Colonic mucosa (tissue), 4 donors: ENCODE measurements at regions not wholly inside any gene's neighbourhood (a gene's known extent, or its start where the extent isn't known, plus 50 kb on each side); places are given as distances from the start of the nearest gene placed in this dataset.

ENCODE experiments used
- DNase-seq: peaks from one replicate; pipeline ENCODE4 v3.0.0-alpha.2; 2020
- H3K27ac ChIP-seq: fragments of 200-600 bp; one replicate; pipeline ENCODE4 v1.8.0; 2021
- H3K27me3 ChIP-seq: fragments of 200-600 bp; one replicate; pipeline ENCODE4 v1.8.0; 2021
- H3K36me3 ChIP-seq: fragments of 200-600 bp; one replicate; pipeline ENCODE4 v1.8.0; 2021
- H3K4me1 ChIP-seq: fragments of 200-600 bp; one replicate; pipeline ENCODE4 v1.8.0; 2021; ENCODE audit warnings: mild to moderate bottlenecking
- H3K4me3 ChIP-seq: fragments of 200-600 bp; one replicate; pipeline ENCODE4 v1.8.0; 2021
- H3K9ac ChIP-seq, 2 donors: one replicate each; pipeline ENCODE4 v1.7.0; 2013; ENCODE audit warnings: control low read depth in 2 of 2, low read depth in 2 of 2, low read length in 2 of 2
- H3K9me3 ChIP-seq: fragments of 200-600 bp; one replicate; pipeline ENCODE4 v1.8.0; 2021
- intact Hi-C: fragments of 100-400 bp; cut with DNase I; formaldehyde crosslinking; loops from one replicate; pipeline ENCODE4 v1.14.1; 2022
- TF ChIP-seq, protein P1 (sequence below): fragments of 200-600 bp; IDR thresholded peaks from one replicate; pipeline ENCODE4 v1.8.0; 2022; ENCODE audit warnings: antibody characterized with exemption, mild to moderate bottlenecking
- donor health status: healthy.
- donor health status: DM: no; HTN: no; CAD: no.
- donor health status: DM: no; HTN: no; CAD: no.

DNA sequence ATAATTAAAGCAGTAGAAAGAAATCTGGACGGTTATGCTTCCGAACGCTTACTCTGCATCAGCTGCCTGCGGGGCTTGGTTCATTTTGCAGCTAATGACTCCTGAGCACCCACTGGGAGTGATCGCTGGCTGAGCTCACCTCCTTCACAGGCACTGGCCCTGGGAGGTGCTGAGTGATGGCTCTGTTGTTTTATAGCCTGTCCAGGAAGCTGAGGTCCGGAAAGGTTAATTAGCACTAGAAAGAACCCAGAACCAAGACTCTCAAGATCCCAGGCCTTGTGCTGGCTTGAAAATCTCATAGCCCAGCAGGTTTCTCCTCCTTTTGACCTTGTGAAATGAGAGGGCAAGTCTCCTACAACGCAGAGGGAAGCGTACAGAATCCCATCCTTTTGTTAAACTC lies 226.2 kb downstream of the AJAP1 start:
- no peak for DNase-seq
- Histone ChIP-seq H3K4me3 (no peak overlapping the region), H3K9ac (no peak overlapping the region), H3K27ac (no peak overlapping the region), H3K36me3 (no peaks in the 10 kb centered on the region), H3K9me3 (no peaks in the 10 kb centered on the region), H3K27me3 (no peaks in the 10 kb centered on the region), H3K4me1 (no peaks in the 10 kb centered on the region)
- TF ChIP-seq, protein P1, sequence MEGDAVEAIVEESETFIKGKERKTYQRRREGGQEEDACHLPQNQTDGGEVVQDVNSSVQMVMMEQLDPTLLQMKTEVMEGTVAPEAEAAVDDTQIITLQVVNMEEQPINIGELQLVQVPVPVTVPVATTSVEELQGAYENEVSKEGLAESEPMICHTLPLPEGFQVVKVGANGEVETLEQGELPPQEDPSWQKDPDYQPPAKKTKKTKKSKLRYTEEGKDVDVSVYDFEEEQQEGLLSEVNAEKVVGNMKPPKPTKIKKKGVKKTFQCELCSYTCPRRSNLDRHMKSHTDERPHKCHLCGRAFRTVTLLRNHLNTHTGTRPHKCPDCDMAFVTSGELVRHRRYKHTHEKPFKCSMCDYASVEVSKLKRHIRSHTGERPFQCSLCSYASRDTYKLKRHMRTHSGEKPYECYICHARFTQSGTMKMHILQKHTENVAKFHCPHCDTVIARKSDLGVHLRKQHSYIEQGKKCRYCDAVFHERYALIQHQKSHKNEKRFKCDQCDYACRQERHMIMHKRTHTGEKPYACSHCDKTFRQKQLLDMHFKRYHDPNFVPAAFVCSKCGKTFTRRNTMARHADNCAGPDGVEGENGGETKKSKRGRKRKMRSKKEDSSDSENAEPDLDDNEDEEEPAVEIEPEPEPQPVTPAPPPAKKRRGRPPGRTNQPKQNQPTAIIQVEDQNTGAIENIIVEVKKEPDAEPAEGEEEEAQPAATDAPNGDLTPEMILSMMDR: no peak
- intact Hi-C loops: no loop called here

DNA sequence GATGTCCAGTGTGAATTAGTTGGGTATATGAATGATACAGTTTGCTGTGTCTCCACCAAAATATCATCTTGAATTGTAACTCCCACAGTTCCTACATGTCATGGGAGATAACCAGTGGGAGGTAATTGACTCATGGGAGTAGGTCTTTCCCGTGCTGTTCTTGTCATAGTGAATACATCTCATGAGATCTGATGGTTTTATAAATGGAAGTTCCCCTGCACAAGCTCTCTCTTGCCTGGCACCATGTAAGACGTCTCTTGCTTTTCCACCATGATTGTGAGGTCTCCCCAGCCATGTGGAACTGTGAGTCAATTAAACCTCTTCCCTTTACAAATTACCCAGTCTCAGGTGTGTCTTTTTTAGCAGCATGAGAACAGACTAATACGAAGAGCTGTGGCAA lies 223.0 kb downstream of the AJAP1 start:
- no peaks in the 10 kb centered on the region for H3K9me3 ChIP-seq
- H3K4me1 ChIP-seq: no peaks in the 10 kb centered on the region
- TF ChIP-seq, protein P1: no peak
- H3K4me3 ChIP-seq: no peak overlapping the region
- intact Hi-C loops: no loop called here
- no peak for DNase-seq
- no peaks in the 10 kb centered on the region for H3K36me3 ChIP-seq
- no peaks in the 10 kb centered on the region for H3K27me3 ChIP-seq
- no peak overlapping the region for H3K27ac ChIP-seq
- no peak overlapping the region for H3K9ac ChIP-seq

DNA sequence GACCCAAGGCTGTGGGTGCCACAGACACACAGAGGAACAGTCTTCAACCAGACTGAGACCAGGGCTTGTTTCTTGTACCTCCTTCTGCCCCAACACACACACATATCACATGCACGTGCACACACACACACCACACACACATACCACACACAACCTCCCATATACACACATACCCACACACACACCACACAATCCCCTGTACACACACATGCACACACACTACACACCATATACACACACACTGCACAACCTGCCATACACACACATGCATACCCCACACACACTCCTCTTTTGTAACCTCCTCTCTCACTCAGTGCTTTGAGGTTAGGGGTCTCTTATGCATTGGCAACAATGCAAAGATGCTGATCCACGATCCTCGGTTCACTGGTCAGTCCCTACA lies 217.0 kb downstream of the AJAP1 start:
- no peak overlapping the region for H3K4me3 ChIP-seq
- TF ChIP-seq, protein P1: no peak
- H3K36me3 ChIP-seq: no peaks in the 10 kb centered on the region
- no peak overlapping the region for H3K27ac ChIP-seq
- no peaks in the 10 kb centered on the region for H3K27me3 ChIP-seq
- H3K9me3 ChIP-seq: no peaks in the 10 kb centered on the region
- intact Hi-C loops: no loop called here
- no peak for DNase-seq
- no peaks in the 10 kb centered on the region for H3K4me1 ChIP-seq
- no peak overlapping the region for H3K9ac ChIP-seq

DNA sequence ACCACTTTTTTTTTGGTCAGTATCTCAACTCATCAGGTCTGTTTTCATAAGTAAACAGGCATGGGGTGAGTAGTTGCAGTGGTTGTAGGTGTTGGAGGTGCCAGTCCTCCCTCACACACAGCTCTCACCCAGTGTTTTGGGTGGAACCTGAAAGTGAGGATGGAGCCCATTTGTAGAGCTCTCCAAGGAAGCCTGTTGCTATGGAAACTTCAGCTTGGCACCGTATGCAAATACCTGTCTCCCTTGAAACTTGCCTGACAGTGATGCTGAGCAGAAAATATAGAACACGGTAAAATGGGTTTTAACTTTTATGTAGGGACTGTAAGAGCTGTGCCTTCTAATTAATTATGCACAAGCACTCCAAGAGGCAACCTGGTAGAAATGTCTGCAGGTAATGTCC lies 214.1 kb downstream of the AJAP1 start:
- H3K27ac ChIP-seq: no peak overlapping the region
- no peaks in the 10 kb centered on the region for H3K27me3 ChIP-seq
- H3K4me1 ChIP-seq: no peaks in the 10 kb centered on the region
- DNase-seq: no peak
- intact Hi-C loops: no loop called here
- no peaks in the 10 kb centered on the region for H3K36me3 ChIP-seq
- no peak overlapping the region for H3K4me3 ChIP-seq
- H3K9me3 ChIP-seq: no peaks in the 10 kb centered on the region
- no peak overlapping the region for H3K9ac ChIP-seq
- TF ChIP-seq, protein P1: no peak

DNA sequence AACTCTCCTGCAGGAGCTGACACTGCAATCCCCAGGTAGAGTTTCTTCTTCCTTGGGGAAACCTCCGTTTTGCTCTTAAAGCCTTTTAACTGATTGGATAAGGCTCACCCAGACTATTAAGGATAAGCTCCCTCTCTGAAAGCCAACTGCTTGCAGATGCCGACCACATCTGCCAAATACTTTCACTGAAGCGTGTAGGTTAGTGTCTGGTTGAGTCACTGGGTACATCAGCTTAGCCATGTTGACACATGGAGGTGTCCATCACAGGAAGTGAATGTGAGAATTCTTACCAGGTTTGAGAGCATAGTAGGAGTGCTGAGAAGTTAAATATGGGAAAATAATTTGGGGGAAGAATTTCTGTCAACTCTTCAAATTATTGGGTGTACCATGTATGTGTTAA lies 202.0 kb downstream of the AJAP1 start:
- no peaks in the 10 kb centered on the region for H3K36me3 ChIP-seq
- TF ChIP-seq, protein P1: no peak
- H3K4me3 ChIP-seq: no peak overlapping the region
- intact Hi-C loops: no loop called here
- H3K27me3 ChIP-seq: no peaks in the 10 kb centered on the region
- no peak overlapping the region for H3K9ac ChIP-seq
- H3K27ac ChIP-seq: no peak overlapping the region
- no peaks in the 10 kb centered on the region for H3K4me1 ChIP-seq
- no peaks in the 10 kb centered on the region for H3K9me3 ChIP-seq
- no peak for DNase-seq

DNA sequence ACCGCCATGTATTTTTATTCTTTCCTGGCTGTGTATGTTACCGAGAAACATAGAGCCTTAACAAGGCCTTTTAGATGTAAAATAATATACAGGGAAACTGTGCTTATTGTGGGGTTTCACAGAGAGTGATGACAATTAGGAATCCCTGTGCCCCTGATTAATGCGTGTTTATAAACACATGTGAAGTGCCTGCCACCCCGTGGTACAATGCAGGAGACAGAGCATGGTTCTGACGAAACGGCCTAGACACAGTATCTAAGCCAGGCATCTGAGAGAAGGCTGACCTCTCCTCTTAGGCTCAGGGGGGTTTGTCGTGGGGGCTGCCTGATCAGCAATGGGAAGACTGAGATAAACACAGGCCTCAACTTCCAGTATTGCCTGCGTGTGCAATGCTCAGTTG lies 200.0 kb downstream of the AJAP1 start:
- Histone ChIP-seq H3K27ac (no peak overlapping the region), H3K4me1 (no peaks in the 10 kb centered on the region), H3K9me3 (no peaks in the 10 kb centered on the region), H3K36me3 (no peaks in the 10 kb centered on the region), H3K27me3 (no peaks in the 10 kb centered on the region), H3K9ac (no peak overlapping the region), H3K4me3 (no peak overlapping the region)
- no peak for DNase-seq
- intact Hi-C loops: no loop called here
- TF ChIP-seq, protein P1: no peak
